H1 (cell line): ENCODE measurements at regions not wholly inside any gene's neighbourhood (a gene's known extent, or its start where the extent isn't known, plus 50 kb on each side); places are given as distances from the start of the nearest gene placed in this dataset.

Experiments used
- BRCA1 ChIP-seq: IDR thresholded peaks from 2 replicates; pipeline ENCODE4 v1.6.1; 2012; ENCODE audit warnings: low read depth, low read length, improper control_type of control experiment
- JUN ChIP-seq: IDR thresholded peaks from 2 replicates; pipeline ENCODE4 v1.6.1; 2011; ENCODE audit warnings: low read depth, mild to moderate bottlenecking, improper control_type of control experiment, low read length
- YY1 ChIP-seq: IDR thresholded peaks from 2 replicates; pipeline ENCODE4 v1.6.1; 2011; ENCODE audit warnings: low read depth, mild to moderate bottlenecking, low read length

DNA sequence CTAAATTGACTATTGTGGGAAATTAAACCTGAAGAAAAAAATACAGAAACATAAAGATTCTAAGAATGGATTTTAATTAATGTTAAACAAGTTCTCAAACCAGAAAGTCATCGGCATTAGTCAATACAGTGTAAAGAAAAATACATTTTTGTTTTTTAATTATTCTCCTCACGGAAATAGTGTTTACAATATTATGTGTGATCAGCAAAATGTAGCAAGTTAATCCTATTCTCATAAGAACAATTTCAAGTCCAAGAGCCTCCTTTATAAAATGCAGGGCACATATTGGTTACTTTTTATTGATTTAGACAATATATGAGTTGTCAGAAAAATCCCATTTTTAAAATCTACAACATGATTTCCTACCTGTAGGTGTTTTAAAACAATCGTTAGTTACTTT, 158.0 kb upstream of the MGAT4C start (continued):
- no peak for TF ChIP-seq YY1
- no peak for TF ChIP-seq BRCA1
- TF ChIP-seq JUN, result no peak
